ENCODE measurements at regions not wholly inside any gene's neighbourhood (a gene's known extent, or its start where the extent isn't known, plus 50 kb on each side); places are given as distances from the start of the nearest gene placed in this dataset.
A peak's percentile ranks its signal among the peaks of the same experiment; 100 is the strongest.

GRCh38 chr9:32251539-32251938 lies 132.9 kb upstream of the ACO1 start:
- TF ChIP-seq CTCF (IDR thresholded peaks at IDR 0.05; ENCODE audit: low read depth, low read length, poor library complexity, severe bottlenecking) (peak; percentile 65), EZH2phosphoT487 (IDR thresholded peaks at IDR 0.05; ENCODE audit: borderline replicate concordance, low read length) (no peak)

Measured in DOHH2 (cell line).